Calu3 (cell line): ENCODE measurements at regions not wholly inside any gene's neighbourhood (a gene's known extent, or its start where the extent isn't known, plus 50 kb on each side); places are given as distances from the start of the nearest gene placed in this dataset.

Source experiments
- BruUV-seq: library from RNA; stranded (reverse); fragments of 400-500 nt; replicated peaks from 2 replicates; lab custom pipeline; 2021; lab: Mats Ljungman, UMichigan
- CTCF ChIA-PET: fragments of 300-600 bp; sonication (Branson Sonifier 250); formaldehyde crosslinking; loops from one replicate; lab custom pipeline; 2022; ENCODE audit warnings: antibody characterized with exemption; lab: Charles Lee
- DNase-seq: peaks from one replicate; pipeline ENCODE4 v3.0.0; 2022
- H3K27ac Mint-ChIP-seq: one replicate; pipeline ENCODE4 v1.8.0; 2022; ENCODE audit warnings: mixed read lengths; ENCODE audit not compliant: unreplicated experiment
- H3K27me3 Mint-ChIP-seq: one replicate; pipeline ENCODE4 v1.8.0; 2022; ENCODE audit warnings: mixed read lengths; ENCODE audit not compliant: unreplicated experiment
- H3K36me3 Mint-ChIP-seq: one replicate; pipeline ENCODE4 v1.8.0; 2022; ENCODE audit warnings: mild to moderate bottlenecking, moderate library complexity, mixed read lengths; ENCODE audit not compliant: insufficient read depth, unreplicated experiment
- H3K4me1 Mint-ChIP-seq: one replicate; pipeline ENCODE4 v1.8.0; 2022; ENCODE audit warnings: mild to moderate bottlenecking, low read depth, mixed read lengths; ENCODE audit not compliant: unreplicated experiment
- H3K4me3 Mint-ChIP-seq: one replicate; pipeline ENCODE4 v1.8.0; 2022; ENCODE audit warnings: mild to moderate bottlenecking, low read depth, moderate library complexity, mixed read lengths; ENCODE audit not compliant: unreplicated experiment
- H3K9me3 Mint-ChIP-seq: one replicate; pipeline ENCODE4 v1.8.0; 2022; ENCODE audit warnings: low read depth, mixed read lengths; ENCODE audit not compliant: unreplicated experiment
- CTCF ChIP-seq: fragments of 200-600 bp; IDR thresholded peaks from one replicate; pipeline ENCODE4 v1.8.0; 2022; ENCODE audit warnings: antibody characterized with exemption; ENCODE audit not compliant: unreplicated experiment
- intact Hi-C: fragments of 100-400 bp; cut with micrococcal nuclease; formaldehyde crosslinking; loops from one replicate; pipeline ENCODE4 v1.10.0; 2022; ENCODE audit not compliant: unreplicated experiment

DNA sequence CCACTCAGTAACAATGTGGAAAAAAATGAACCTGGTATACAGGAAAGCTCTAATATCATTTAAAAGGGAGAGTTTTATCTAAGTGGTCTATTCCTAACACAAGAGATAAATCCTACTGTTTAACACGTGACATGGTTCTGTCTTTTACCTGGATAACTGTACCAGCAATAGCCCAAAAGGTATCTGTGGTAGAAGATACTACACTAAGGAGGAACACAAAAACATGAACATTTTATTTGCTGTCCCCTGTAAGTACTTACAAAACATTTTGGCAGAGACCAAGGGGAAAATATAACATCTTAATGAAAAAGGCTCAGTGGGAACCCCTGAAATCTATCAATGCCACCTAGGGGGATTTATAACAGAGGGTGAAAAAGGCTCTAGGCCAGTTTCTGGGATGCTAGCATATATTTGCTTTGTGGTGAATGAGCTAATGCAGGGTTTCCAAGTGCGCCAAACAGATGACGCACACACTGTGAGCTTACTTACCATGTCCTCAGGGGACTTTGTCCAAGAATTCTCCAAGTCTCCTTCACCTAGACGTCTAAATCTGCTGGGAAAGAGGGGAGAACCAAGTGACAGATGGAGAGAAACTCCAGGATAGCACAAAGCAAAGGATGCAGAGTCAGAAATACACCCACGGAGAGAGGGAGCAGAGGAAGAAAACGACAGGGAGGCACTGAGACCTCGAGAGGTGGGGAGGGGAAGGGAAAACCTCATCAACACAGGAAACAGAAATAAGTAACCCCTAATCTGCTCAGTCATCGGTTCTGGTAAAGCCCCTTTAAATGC is 112.5 kb upstream of the PRNP start:
- Mint-ChIP-seq H3K27ac (no peak overlapping the region), H3K27me3 (peaks cover 96% of the 10 kb centered on the region), H3K9me3 (no peaks in the 10 kb centered on the region), H3K36me3 (no peaks in the 10 kb centered on the region), H3K4me1 (no peaks in the 10 kb centered on the region), H3K4me3 (no peak overlapping the region)
- intact Hi-C loops = no loop called here
- DNase-seq = no peak
- CTCF ChIA-PET = interaction anchor here (0.7 kb wide), 1 partner anchor 331 kb away, joined by 5 read pairs; no protein-coding TSS in a partner anchor
- TF ChIP-seq CTCF = no peak
- no TSS peak for BruUV-seq

DNA sequence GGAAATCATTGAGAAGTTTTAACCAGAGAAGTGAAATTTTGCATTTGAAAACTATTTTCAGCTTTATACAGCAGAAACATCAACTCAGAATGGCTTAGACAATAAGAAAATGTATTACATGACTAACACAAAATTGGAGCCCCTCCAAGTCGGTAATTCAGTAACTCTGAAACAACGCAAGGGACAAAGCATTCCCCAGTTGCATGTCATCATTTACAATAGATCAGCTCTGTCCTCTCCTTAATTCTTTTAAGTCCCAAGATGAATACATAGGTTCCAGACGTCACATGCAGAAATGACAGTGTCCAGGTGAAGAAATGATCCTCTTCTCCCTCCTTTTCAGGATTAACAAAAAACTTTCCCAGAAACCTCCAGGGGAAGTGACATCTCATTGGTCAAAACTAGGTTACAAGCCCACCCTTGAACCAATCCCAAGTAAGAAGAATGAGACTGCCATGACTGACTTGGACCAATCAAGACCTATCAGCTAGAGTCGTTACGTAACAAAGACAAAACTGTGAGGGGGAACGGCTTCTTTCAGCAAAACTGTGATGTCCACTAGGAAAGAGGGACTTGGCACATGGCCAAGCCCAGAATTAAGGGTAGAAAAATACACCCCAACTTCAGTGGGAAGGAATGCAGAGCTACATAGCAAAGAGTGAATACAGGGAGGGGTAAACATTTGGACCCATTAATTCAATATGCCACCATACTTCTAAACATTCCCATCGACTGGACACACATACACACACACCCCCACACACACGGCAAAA is 114.3 kb upstream of the PRNP start:
- intact Hi-C loops = no loop called here
- no TSS peak for BruUV-seq
- Mint-ChIP-seq H3K36me3 (no peaks in the 10 kb centered on the region), H3K27ac (no peak overlapping the region), H3K4me1 (no peaks in the 10 kb centered on the region), H3K4me3 (no peak overlapping the region), H3K9me3 (no peaks in the 10 kb centered on the region), H3K27me3 (peaks cover 90% of the 10 kb centered on the region)
- TF ChIP-seq CTCF = no peak
- CTCF ChIA-PET = no interaction called here
- no peak for DNase-seq

DNA sequence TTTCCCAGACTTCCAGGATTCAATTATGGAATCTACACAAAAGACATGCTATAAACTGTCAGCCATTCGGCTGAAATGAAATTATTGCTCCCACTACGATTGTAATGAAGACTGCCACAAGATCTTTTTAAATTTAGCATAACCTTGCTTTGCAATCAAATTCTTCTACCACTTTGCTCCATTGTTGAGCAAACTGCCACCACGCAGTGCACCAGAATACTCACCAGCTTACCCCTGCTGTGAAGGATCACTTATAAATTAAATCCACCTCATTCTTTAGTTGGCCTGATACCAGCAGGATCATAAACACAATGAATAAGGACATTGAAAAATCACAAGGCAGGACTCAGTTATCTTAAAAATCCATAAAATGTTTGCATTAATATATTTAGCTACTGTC is 116.4 kb upstream of the PRNP start:
- BruUV-seq = no TSS peak
- Mint-ChIP-seq H3K27ac (no peak overlapping the region), H3K4me1 (no peaks in the 10 kb centered on the region), H3K4me3 (no peak overlapping the region), H3K27me3 (peaks cover 90% of the 10 kb centered on the region), H3K9me3 (no peaks in the 10 kb centered on the region), H3K36me3 (no peaks in the 10 kb centered on the region)
- no peak for TF ChIP-seq CTCF
- CTCF ChIA-PET = no interaction called here
- intact Hi-C loops = no loop called here
- no peak for DNase-seq

DNA sequence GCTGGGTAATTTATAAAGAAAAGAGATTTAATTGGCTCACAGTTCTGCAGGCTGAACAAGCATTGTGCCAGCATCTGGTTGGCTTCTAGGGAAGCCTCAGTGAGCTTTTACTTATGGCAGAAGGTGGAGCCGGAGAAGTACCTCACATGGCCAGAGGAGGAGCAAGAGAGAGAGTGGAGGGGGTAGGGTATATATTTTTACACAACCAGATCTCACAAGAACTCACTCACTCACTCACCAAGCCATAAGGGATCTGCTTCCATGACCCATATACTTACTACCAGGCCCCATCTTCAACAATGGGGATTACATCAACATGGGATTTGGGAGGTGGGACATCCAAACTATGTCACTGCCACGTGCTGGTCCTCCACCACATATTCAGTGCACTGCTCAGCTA is 117.2 kb upstream of the PRNP start:
- H3K27ac Mint-ChIP-seq = no peak overlapping the region
- TF ChIP-seq CTCF = no peak
- no peaks in the 10 kb centered on the region for H3K9me3 Mint-ChIP-seq
- BruUV-seq = no TSS peak
- no peak overlapping the region for H3K4me3 Mint-ChIP-seq
- intact Hi-C loops = no loop called here
- no peaks in the 10 kb centered on the region for H3K4me1 Mint-ChIP-seq
- DNase-seq = no peak
- CTCF ChIA-PET = no interaction called here
- H3K36me3 Mint-ChIP-seq = no peaks in the 10 kb centered on the region
- peaks cover 93% of the 10 kb centered on the region for H3K27me3 Mint-ChIP-seq
